HCT116 (cell line): ENCODE measurements at regions not wholly inside any gene's neighbourhood (a gene's known extent, or its start where the extent isn't known, plus 50 kb on each side); places are given as distances from the start of the nearest gene placed in this dataset.

Source experiments
- ATAC-seq: fragments of 200-7000 bp; cut with Tn5 transposase; 2 replicates; pipeline ENCODE4 v1.9.1; 2020; ENCODE audit warnings: mild to moderate bottlenecking, moderate library complexity
- BruUV-seq: library from RNA; stranded (reverse); fragments of 400-500 nt; replicated peaks from 2 replicates; lab custom pipeline; 2021; lab: Mats Ljungman, UMichigan
- CTCF ChIA-PET: fragments of 300-600 bp; sonication (Branson Sonifier 250); formaldehyde crosslinking; loops from one replicate; lab custom pipeline; 2021; ENCODE audit warnings: antibody characterized with exemption; lab: Charles Lee
- POLR2A ChIA-PET: fragments of 300-600, 350-600 bp; sonication (Branson Sonifier 250); formaldehyde crosslinking; loops from one replicate; lab custom pipeline; 2021; ENCODE audit warnings: antibody characterized with exemption; lab: Charles Lee
- RAD21 ChIA-PET, 2 experiments: fragments of 300-600 bp; sonication (Branson Sonifier 250); formaldehyde crosslinking; loops; one replicate each; lab custom pipeline; 2023; ENCODE audit warnings: low total read pairs in 2 of 2; ENCODE audit not compliant: uncharacterized antibody in 2 of 2, unreplicated experiment in 2 of 2, low non-redundant PET in 1 of 2; lab: Charles Lee
- DNase-seq: peaks from one replicate; pipeline ENCODE4 v3.0.0-alpha.2; 2010; ENCODE audit warnings: low read depth, low spot score
- H2AFZ ChIP-seq: fragments of 200-600 bp; shearing (Covaris generic), sonication (generic); 2 replicates; pipeline ENCODE4 v1.6.1; 2017; ENCODE audit warnings: low read depth, mixed run types, mixed read lengths, antibody characterized with exemption, low read length; ENCODE audit not compliant: poor library complexity, severe bottlenecking
- H3K27ac ChIP-seq: 2 replicates; pipeline ENCODE4 v1.5.1; 2012; ENCODE audit warnings: low read depth, low read length
- H3K27me3 ChIP-seq: fragments of 200-600 bp; sonication (generic); 2 replicates; pipeline ENCODE4 v1.6.1; 2016; ENCODE audit warnings: mixed run types, low read length, mixed read lengths; ENCODE audit not compliant: insufficient read depth
- H3K36me3 ChIP-seq, 2 experiments: fragments of 200-500 bp in 1 of 2; fragments of 200-600 bp in 1 of 2; sonication (Bioruptor generic) in 1 of 2; sonication (generic) in 1 of 2; 2 replicates each; pipeline versions ENCODE4 v1.5.1 to v1.6.1; 2014 to 2016; ENCODE audit warnings: low read length in 2 of 2, inconsistent platforms in 1 of 2, mixed read lengths in 1 of 2, mixed run types in 1 of 2; ENCODE audit not compliant: insufficient read depth in 2 of 2, control insufficient read depth in 1 of 2
- H3K4me1 ChIP-seq, 2 experiments: fragments of 200-600 bp in 1 of 2; sonication (generic) in 1 of 2; 2 replicates each; pipeline versions ENCODE4 v1.5.1 to v1.6.1; 2012 to 2017; ENCODE audit warnings: low read length in 2 of 2, inconsistent platforms in 1 of 2, mild to moderate bottlenecking in 1 of 2, mixed read lengths in 1 of 2, mixed run types in 1 of 2, moderate library complexity in 1 of 2; ENCODE audit not compliant: insufficient read depth in 2 of 2, control insufficient read depth in 1 of 2
- H3K4me2 ChIP-seq: fragments of 200-600 bp; sonication (generic); 2 replicates; pipeline ENCODE4 v1.6.1; 2017; ENCODE audit warnings: mixed run types, low read length, mixed read lengths
- H3K4me3 ChIP-seq, 2 experiments: fragments of 200-600 bp in 1 of 2; sonication (generic) in 1 of 2; replicated peaks in 1 of 2; 2 replicates each; pipeline ENCODE4 v1.5.1; 2011 to 2016; ENCODE audit warnings: low read length in 2 of 2, control low read depth in 1 of 2, low read depth in 1 of 2, mild to moderate bottlenecking in 1 of 2, mixed read lengths in 1 of 2, mixed run types in 1 of 2
- H3K79me2 ChIP-seq: fragments of 200-600 bp; sonication (generic); 2 replicates; pipeline ENCODE4 v1.6.1; 2017; ENCODE audit warnings: mild to moderate bottlenecking, mixed run types, low read length, moderate library complexity, mixed read lengths; ENCODE audit not compliant: insufficient read depth
- H3K9ac ChIP-seq: fragments of 200-600 bp; sonication (generic); 2 replicates; pipeline ENCODE4 v1.6.1; 2016; ENCODE audit warnings: low read length, mixed read lengths
- H3K9me2 ChIP-seq: fragments of 200-600 bp; sonication (generic), shearing (Covaris generic); 2 replicates; pipeline ENCODE4 v1.6.1; 2017; ENCODE audit warnings: mixed run types, mild to moderate bottlenecking, moderate library complexity; ENCODE audit not compliant: insufficient read depth
- H3K9me3 ChIP-seq, 2 experiments: fragments of 200-500 bp in 1 of 2; fragments of 200-600 bp in 1 of 2; sonication (Bioruptor generic) in 1 of 2; sonication (generic) in 1 of 2; 2 replicates each; pipeline ENCODE4 v1.6.1; 2014 to 2017; ENCODE audit warnings: low read length in 2 of 2, mixed read lengths in 2 of 2, inconsistent platforms in 1 of 2, low read depth in 1 of 2, mild to moderate bottlenecking in 1 of 2, mixed run types in 1 of 2, moderate library complexity in 1 of 2; ENCODE audit not compliant: control insufficient read depth in 1 of 2, insufficient read depth in 1 of 2
- H4K20me1 ChIP-seq: fragments of 200-600 bp; sonication (generic), shearing (Covaris generic); 2 replicates; pipeline ENCODE4 v1.6.1; 2017; ENCODE audit warnings: mixed run types, mild to moderate bottlenecking, moderate library complexity; ENCODE audit not compliant: insufficient read depth
- CTCF ChIP-seq, 3 experiments: fragments of 200-600 bp in 1 of 3; sonication (generic) in 1 of 3; IDR thresholded peaks in 2 of 3; conservative IDR thresholded peaks in 1 of 3; 2 replicates each; pipeline ENCODE4 v1.5.1; 2012 to 2017; ENCODE audit warnings: low read depth in 2 of 3, low read length in 2 of 3, antibody characterized with exemption in 1 of 3, borderline replicate concordance in 1 of 3, control low read depth in 1 of 3, mild to moderate bottlenecking in 1 of 3, mixed read lengths in 1 of 3, mixed run types in 1 of 3, moderate library complexity in 1 of 3; ENCODE audit not compliant: insufficient read depth in 1 of 3
- EZH2phosphoT487 ChIP-seq: fragments of 200-600 bp; IDR thresholded peaks from 2 replicates; pipeline ENCODE4 v1.6.1; 2018; ENCODE audit warnings: antibody characterized with exemption, borderline replicate concordance
- POLR2A ChIP-seq: IDR thresholded peaks from 2 replicates; pipeline ENCODE4 v1.7.0; 2011; ENCODE audit warnings: borderline replicate concordance; ENCODE audit not compliant: insufficient read depth, insufficient read length; ENCODE audit errors: extremely low read depth
- SP1 ChIP-seq: IDR thresholded peaks from 2 replicates; pipeline ENCODE4 v1.6.1; 2012; ENCODE audit warnings: low read depth
- TCF7L2 ChIP-seq: IDR thresholded peaks from 2 replicates; pipeline ENCODE4 v1.7.0; 2011; ENCODE audit warnings: borderline replicate concordance, inconsistent platforms; ENCODE audit not compliant: insufficient read depth, insufficient read length; ENCODE audit errors: extremely low read depth
- ZBTB33 ChIP-seq: IDR thresholded peaks from 2 replicates; pipeline ENCODE4 v1.6.1; 2011; ENCODE audit warnings: mild to moderate bottlenecking, low read length, moderate library complexity; ENCODE audit not compliant: insufficient replicate concordance; ENCODE audit errors: extremely low read depth
- ZNF274 ChIP-seq: fragments of 200-500 bp; sonication (Bioruptor generic); IDR thresholded peaks from 2 replicates; pipeline ENCODE4 v1.6.1; 2014; ENCODE audit warnings: mild to moderate bottlenecking, low read depth, low read length, inconsistent platforms
- intact Hi-C: fragments of 100-400 bp; cut with micrococcal nuclease; formaldehyde crosslinking; loops from 2 replicates; pipeline ENCODE4 v1.10.0; 2022

- Histone ChIP-seq H3K9ac (no peak overlapping the region), H3K79me2 (no peaks in the 10 kb centered on the region), H3K27ac (no peak overlapping the region), H3K4me3 (no peak overlapping the region), H4K20me1 (no peaks in the 10 kb centered on the region), H3K36me3 (no peaks in the 10 kb centered on the region), H3K9me3 (no peaks in the 10 kb centered on the region), H3K4me1 (no peaks in the 10 kb centered on the region), H2AFZ (no peak overlapping the region), H3K4me2 (no peak overlapping the region), H3K27me3 (no peaks in the 10 kb centered on the region), H3K9me2 (peaks cover under 1% of the 10 kb centered on the region; the same call in 1 of the 2 replicates)
- CTCF ChIA-PET = interaction anchor here (1.2 kb wide), 1 partner anchor 73 kb away, joined by 4 read pairs; no protein-coding TSS in a partner anchor
- TF ChIP-seq ZNF274 (no peak), EZH2phosphoT487 (no peak), POLR2A (no peak), CTCF (IDR thresholded peaks at IDR 0.05 in 2 of 3, conservative IDR thresholded peaks at IDR 0.05 in 1 of 3; ENCODE audit: borderline replicate concordance in 1 of 3, insufficient read depth in 1 of 3, low read depth in 2 of 3, low read length in 2 of 3) (no peak), ZBTB33 (no peak), TCF7L2 (no peak), SP1 (no peak)
- RAD21 ChIA-PET = no interaction called here
- no TSS peak for BruUV-seq
- DNase-seq (no peak), ATAC-seq (no peak)
- POLR2A ChIA-PET = no interaction called here
- intact Hi-C loops = no loop called here
These were observed 595.2 kb downstream of the ZIC1 start for GRCh38 chr3:148004331-148004730.
